HL-60/S4 (cell line): ENCODE measurements at regions not wholly inside any gene's neighbourhood (a gene's known extent, or its start where the extent isn't known, plus 50 kb on each side); places are given as distances from the start of the nearest gene placed in this dataset.

Source experiments
- in situ Hi-C: fragments of 300-500 bp; cut with MboI; formaldehyde crosslinking; loops from 2 replicates; pipeline ENCODE4 v1.14.3; 2022; ENCODE audit warnings: low sequenced_read_pairs

GRCh38 chr12:92556637-92557421 is 146.0 kb upstream of the PLEKHG7 start:
- in situ Hi-C loops, result no loop called here

- in situ Hi-C loops, result no loop called here
Observed at GRCh38 chr12:92556141-92556540, 146.6 kb upstream of the PLEKHG7 start.

- in situ Hi-C loops, result no loop called here
Observed at GRCh38 chr12:92554158-92555073, 148.4 kb upstream of the PLEKHG7 start.

- in situ Hi-C loops, result no loop called here
Observed at GRCh38 chr12:92553389-92553788, 149.4 kb upstream of the PLEKHG7 start.

- in situ Hi-C loops, result no loop called here
Observed at GRCh38 chr12:92552412-92553108, 150.2 kb upstream of the PLEKHG7 start.

- in situ Hi-C loops, result no loop called here
Observed at GRCh38 chr12:92551853-92552397, 150.9 kb upstream of the PLEKHG7 start.

GRCh38 chr12:92551210-92551609 is 151.6 kb upstream of the PLEKHG7 start:
- in situ Hi-C loops, result no loop called here

- in situ Hi-C loops, result no loop called here
Observed at GRCh38 chr12:92550661-92551060, 152.1 kb upstream of the PLEKHG7 start.

- in situ Hi-C loops, result no loop called here
Observed at GRCh38 chr12:92550254-92550653, 152.5 kb upstream of the PLEKHG7 start.

- in situ Hi-C loops, result no loop called here
Observed at GRCh38 chr12:92549516-92549915, 153.3 kb upstream of the PLEKHG7 start.

- in situ Hi-C loops, result no loop called here
Observed at GRCh38 chr12:92547906-92548305, 154.9 kb upstream of the PLEKHG7 start.

GRCh38 chr12:92547420-92547819 is 155.4 kb upstream of the PLEKHG7 start:
- in situ Hi-C loops, result no loop called here

GRCh38 chr12:92546635-92547348 is 156.0 kb upstream of the PLEKHG7 start:
- in situ Hi-C loops, result no loop called here

- in situ Hi-C loops, result no loop called here
Observed at GRCh38 chr12:92546259-92546634, 156.5 kb upstream of the PLEKHG7 start.

GRCh38 chr12:92544322-92544721 is 158.5 kb upstream of the PLEKHG7 start:
- in situ Hi-C loops, result no loop called here

GRCh38 chr12:92543840-92544239 is 158.9 kb upstream of the PLEKHG7 start:
- in situ Hi-C loops, result no loop called here

- in situ Hi-C loops, result no loop called here
Observed at GRCh38 chr12:92543359-92543758, 159.4 kb upstream of the PLEKHG7 start.

GRCh38 chr12:92541731-92542130 is 161.1 kb upstream of the PLEKHG7 start:
- in situ Hi-C loops, result no loop called here

GRCh38 chr12:92540782-92541423 is 161.9 kb upstream of the PLEKHG7 start:
- in situ Hi-C loops, result no loop called here
